Left lung (tissue), 4 donors: ENCODE measurements at regions not wholly inside any gene's neighbourhood (a gene's known extent, or its start where the extent isn't known, plus 50 kb on each side); places are given as distances from the start of the nearest gene placed in this dataset.

Experiments
- ATAC-seq: fragments of 200-7000 bp; cut with Tn5 transposase; one replicate; pipeline ENCODE4 v1.9.1; 2020; ENCODE audit warnings: moderate library complexity
- DNase-seq, 4 donors: peaks; one replicate each; pipeline ENCODE4 v3.0.0-alpha.2; 2013 to 2020
- H3K27ac ChIP-seq, 2 donors: fragments of 200-600 bp; sonication (generic) in 1 of 2; one replicate each; pipeline versions ENCODE4 v1.5.0 to v1.8.0; 2020 to 2021
- H3K27me3 ChIP-seq, 2 donors: fragments of 200-600 bp; sonication (generic) in 1 of 2; one replicate each; pipeline versions ENCODE4 v1.5.0 to v1.8.0; 2020 to 2021
- H3K36me3 ChIP-seq, 2 donors: fragments of 200-600 bp; sonication (generic) in 1 of 2; one replicate each; pipeline versions ENCODE4 v1.5.0 to v1.8.0; 2020 to 2021
- H3K4me1 ChIP-seq, 2 donors: fragments of 200-600 bp; one replicate each; pipeline ENCODE4 v1.8.0; 2021
- H3K4me3 ChIP-seq, 2 donors: fragments of 200-600 bp; sonication (generic) in 1 of 2; one replicate each; pipeline versions ENCODE4 v1.5.0 to v1.8.0; 2020 to 2021; ENCODE audit warnings: mild to moderate bottlenecking in 1 of 2
- H3K9me3 ChIP-seq, 2 donors: fragments of 200-600 bp; sonication (generic) in 1 of 2; one replicate each; pipeline versions ENCODE4 v1.5.0 to v1.8.0; 2020 to 2021
- CTCF ChIP-seq, 2 donors: fragments of 200-600 bp; sonication (generic) in 1 of 2; IDR thresholded peaks; one replicate each; pipeline versions ENCODE4 v1.5.0 to v1.8.0; 2021; ENCODE audit warnings: antibody characterized with exemption in 2 of 2
- intact Hi-C, 2 donors: fragments of 100-400 bp; cut with DNase I; formaldehyde crosslinking; loops; one replicate each; pipeline versions ENCODE4 v1.11.2 to v1.14.2; 2022
- donor health status: DM: no; HTN: yes; CAD: no.
- donor health status: DM: no; HTN: no; CAD: no.

GRCh38 chr6:15849395-15849794, 186.6 kb upstream of the DTNBP1 start:
- intact Hi-C loops, result no loop called here
- no peak for DNase-seq
- Histone ChIP-seq H3K4me1 (no peaks in the 10 kb centered on the region), H3K27me3 (no peaks in the 10 kb centered on the region), H3K4me3 (no peak overlapping the region), H3K9me3 (no peaks in the 10 kb centered on the region), H3K27ac (no peak overlapping the region), H3K36me3 (no peaks in the 10 kb centered on the region)
- ATAC-seq, result no peak
- no peak for TF ChIP-seq CTCF (IDR thresholded peaks at IDR 0.05)

GRCh38 chr6:15845492-15845891, 182.7 kb upstream of the DTNBP1 start:
- no peaks in the 10 kb centered on the region for H3K9me3 ChIP-seq
- peaks cover 0 to 8% of the 10 kb centered on the region in 2 donors for H3K4me1 ChIP-seq
- no peaks in the 10 kb centered on the region for H3K36me3 ChIP-seq
- DNase-seq, result no peak
- no peak for ATAC-seq
- intact Hi-C loops, result no loop called here
- no peak overlapping the region for H3K27ac ChIP-seq
- no peaks in the 10 kb centered on the region for H3K27me3 ChIP-seq
- H3K4me3 ChIP-seq, result no peak overlapping the region
- no peak for TF ChIP-seq CTCF (IDR thresholded peaks at IDR 0.05)

- ATAC-seq (peak; percentile 62), DNase-seq (no peak)
These were observed 180.9 kb upstream of the DTNBP1 start for GRCh38 chr6:15843764-15844163.

GRCh38 chr6:15843226-15843625, 180.4 kb upstream of the DTNBP1 start:
- Histone ChIP-seq H3K27ac (no peak overlapping the region), H3K4me3 (no peak overlapping the region), H3K4me1 (peaks cover 0 to 8% of the 10 kb centered on the region in 2 donors), H3K27me3 (no peaks in the 10 kb centered on the region), H3K36me3 (no peaks in the 10 kb centered on the region), H3K9me3 (no peaks in the 10 kb centered on the region)
- ATAC-seq (peak; percentile 15), DNase-seq (no peak)
- intact Hi-C loops, result no loop called here
- no peak for TF ChIP-seq CTCF (IDR thresholded peaks at IDR 0.05)

More at GRCh38 chr6:15843764-15844163, 180.9 kb upstream of the DTNBP1 start:
- Histone ChIP-seq H3K27ac (no peak overlapping the region), H3K4me3 (no peak overlapping the region), H3K4me1 (peaks cover 0 to 8% of the 10 kb centered on the region in 2 donors), H3K9me3 (no peaks in the 10 kb centered on the region), H3K27me3 (no peaks in the 10 kb centered on the region), H3K36me3 (no peaks in the 10 kb centered on the region)
- TF ChIP-seq CTCF (IDR thresholded peaks at IDR 0.05), result no peak
- intact Hi-C loops, result no loop called here

- Histone ChIP-seq H3K27ac (peak overlapping the region in 1 of 2 donors; percentile 26), H3K4me3 (no peak overlapping the region), H3K9me3 (no peaks in the 10 kb centered on the region), H3K4me1 (peaks cover 0 to 8% of the 10 kb centered on the region in 2 donors), H3K27me3 (no peaks in the 10 kb centered on the region), H3K36me3 (no peaks in the 10 kb centered on the region)
- TF ChIP-seq CTCF (IDR thresholded peaks at IDR 0.05), result no peak
- ATAC-seq, result peak; percentile 24
- intact Hi-C loops, result no loop called here
- DNase-seq, result no peak
These were observed 179.9 kb upstream of the DTNBP1 start for GRCh38 chr6:15842727-15843117.
